ENCODE measurements at regions not wholly inside any gene's neighbourhood (a gene's known extent, or its start where the extent isn't known, plus 50 kb on each side); places are given as distances from the start of the nearest gene placed in this dataset.

DNA sequence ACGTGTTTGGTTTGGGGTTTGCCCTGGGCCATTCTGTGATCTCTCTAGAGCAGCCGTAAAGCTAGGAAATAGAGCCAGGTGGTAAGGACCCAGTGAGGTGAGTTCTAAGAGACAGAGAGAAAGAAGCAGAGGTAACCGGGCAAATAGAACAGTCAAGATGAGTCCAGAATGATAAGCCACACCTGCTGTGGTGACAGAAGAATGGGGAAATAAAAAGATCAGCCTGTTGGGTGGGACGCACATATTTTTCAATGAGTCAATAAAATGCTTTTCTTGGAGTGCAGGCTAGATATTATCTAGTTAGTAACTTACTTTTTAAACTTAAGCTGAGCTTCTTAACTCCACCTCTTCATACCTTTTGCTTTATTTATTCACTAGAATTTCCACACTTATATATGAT, 135.0 kb downstream of the NFKBIZ start:
- no peak for TF ChIP-seq YY1 (IDR thresholded peaks at IDR 0.05)
- TF ChIP-seq HNF4G (IDR thresholded peaks at IDR 0.05): no peak
- TF ChIP-seq RXRA (IDR thresholded peaks at IDR 0.05): no peak
- no peak for TF ChIP-seq EGR1 (IDR thresholded peaks at IDR 0.05; ENCODE audit: low read depth in 2 of 2)
- TF ChIP-seq FOXA2 (IDR thresholded peaks at IDR 0.05): no peak
- TF ChIP-seq, protein P1, sequence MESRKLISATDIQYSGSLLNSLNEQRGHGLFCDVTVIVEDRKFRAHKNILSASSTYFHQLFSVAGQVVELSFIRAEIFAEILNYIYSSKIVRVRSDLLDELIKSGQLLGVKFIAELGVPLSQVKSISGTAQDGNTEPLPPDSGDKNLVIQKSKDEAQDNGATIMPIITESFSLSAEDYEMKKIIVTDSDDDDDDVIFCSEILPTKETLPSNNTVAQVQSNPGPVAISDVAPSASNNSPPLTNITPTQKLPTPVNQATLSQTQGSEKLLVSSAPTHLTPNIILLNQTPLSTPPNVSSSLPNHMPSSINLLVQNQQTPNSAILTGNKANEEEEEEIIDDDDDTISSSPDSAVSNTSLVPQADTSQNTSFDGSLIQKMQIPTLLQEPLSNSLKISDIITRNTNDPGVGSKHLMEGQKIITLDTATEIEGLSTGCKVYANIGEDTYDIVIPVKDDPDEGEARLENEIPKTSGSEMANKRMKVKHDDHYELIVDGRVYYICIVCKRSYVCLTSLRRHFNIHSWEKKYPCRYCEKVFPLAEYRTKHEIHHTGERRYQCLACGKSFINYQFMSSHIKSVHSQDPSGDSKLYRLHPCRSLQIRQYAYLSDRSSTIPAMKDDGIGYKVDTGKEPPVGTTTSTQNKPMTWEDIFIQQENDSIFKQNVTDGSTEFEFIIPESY (IDR thresholded peaks at IDR 0.05): no peak
- TF ChIP-seq, protein P2, sequence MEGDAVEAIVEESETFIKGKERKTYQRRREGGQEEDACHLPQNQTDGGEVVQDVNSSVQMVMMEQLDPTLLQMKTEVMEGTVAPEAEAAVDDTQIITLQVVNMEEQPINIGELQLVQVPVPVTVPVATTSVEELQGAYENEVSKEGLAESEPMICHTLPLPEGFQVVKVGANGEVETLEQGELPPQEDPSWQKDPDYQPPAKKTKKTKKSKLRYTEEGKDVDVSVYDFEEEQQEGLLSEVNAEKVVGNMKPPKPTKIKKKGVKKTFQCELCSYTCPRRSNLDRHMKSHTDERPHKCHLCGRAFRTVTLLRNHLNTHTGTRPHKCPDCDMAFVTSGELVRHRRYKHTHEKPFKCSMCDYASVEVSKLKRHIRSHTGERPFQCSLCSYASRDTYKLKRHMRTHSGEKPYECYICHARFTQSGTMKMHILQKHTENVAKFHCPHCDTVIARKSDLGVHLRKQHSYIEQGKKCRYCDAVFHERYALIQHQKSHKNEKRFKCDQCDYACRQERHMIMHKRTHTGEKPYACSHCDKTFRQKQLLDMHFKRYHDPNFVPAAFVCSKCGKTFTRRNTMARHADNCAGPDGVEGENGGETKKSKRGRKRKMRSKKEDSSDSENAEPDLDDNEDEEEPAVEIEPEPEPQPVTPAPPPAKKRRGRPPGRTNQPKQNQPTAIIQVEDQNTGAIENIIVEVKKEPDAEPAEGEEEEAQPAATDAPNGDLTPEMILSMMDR (IDR thresholded peaks at IDR 0.05; ENCODE audit: low read depth, low read length, missing input control): no peak
- DNase-seq (ENCODE audit: low spot score): no peak
- H3K27ac ChIP-seq (ENCODE audit: low read depth in 1 of 2, low read length in 2 of 2): no peak overlapping the region
- no peak overlapping the region for H3K4me3 ChIP-seq (ENCODE audit: low read depth in 1 of 3, low read length in 3 of 3)
- no peaks in the 10 kb centered on the region for H3K9me3 ChIP-seq (ENCODE audit: control insufficient read depth in 4 of 4, low read length in 3 of 4)
- H3K36me3 ChIP-seq (ENCODE audit: control insufficient read depth in 4 of 4, insufficient read depth in 3 of 4, low read depth in 1 of 4, low read length in 3 of 4): no peaks in the 10 kb centered on the region
- no peaks in the 10 kb centered on the region for H3K27me3 ChIP-seq (ENCODE audit: control insufficient read depth in 4 of 4, insufficient read depth in 4 of 4, low read length in 3 of 4)
- no peak overlapping the region for H3K9ac ChIP-seq (ENCODE audit: low read depth in 1 of 2, low read length in 2 of 2)
- 83% methylated on average over 4 of the region's 4 CpGs for whole genome bisulfite sequencing
- H3K4me1 ChIP-seq (ENCODE audit: control insufficient read depth in 4 of 4, insufficient read depth in 4 of 4, low read length in 3 of 4): no peaks in the 10 kb centered on the region

DNA sequence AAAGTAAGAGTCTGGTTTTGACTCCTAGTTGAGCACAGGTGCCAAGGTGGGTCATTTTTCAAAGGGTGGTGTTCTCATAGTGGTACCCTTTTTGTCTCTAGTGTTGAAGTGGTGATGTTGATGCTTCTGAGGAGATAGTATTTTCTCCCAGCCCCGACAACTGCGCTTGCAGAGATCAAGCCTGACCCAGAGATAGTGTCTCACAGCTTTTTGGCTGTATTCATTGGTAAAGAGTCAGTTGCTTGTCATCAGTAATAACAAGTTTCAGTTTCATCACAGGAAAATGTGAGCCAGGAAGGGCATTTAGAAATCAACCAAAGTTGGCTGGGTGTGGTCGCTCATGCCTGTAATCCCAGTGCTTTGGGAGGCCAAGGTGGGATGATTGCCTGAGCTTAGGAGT, 139.3 kb downstream of the NFKBIZ start:
- H3K4me3 ChIP-seq (ENCODE audit: low read depth in 1 of 3, low read length in 3 of 3): no peak overlapping the region
- no peak overlapping the region for H3K27ac ChIP-seq (ENCODE audit: low read depth in 1 of 2, low read length in 2 of 2)

DNA sequence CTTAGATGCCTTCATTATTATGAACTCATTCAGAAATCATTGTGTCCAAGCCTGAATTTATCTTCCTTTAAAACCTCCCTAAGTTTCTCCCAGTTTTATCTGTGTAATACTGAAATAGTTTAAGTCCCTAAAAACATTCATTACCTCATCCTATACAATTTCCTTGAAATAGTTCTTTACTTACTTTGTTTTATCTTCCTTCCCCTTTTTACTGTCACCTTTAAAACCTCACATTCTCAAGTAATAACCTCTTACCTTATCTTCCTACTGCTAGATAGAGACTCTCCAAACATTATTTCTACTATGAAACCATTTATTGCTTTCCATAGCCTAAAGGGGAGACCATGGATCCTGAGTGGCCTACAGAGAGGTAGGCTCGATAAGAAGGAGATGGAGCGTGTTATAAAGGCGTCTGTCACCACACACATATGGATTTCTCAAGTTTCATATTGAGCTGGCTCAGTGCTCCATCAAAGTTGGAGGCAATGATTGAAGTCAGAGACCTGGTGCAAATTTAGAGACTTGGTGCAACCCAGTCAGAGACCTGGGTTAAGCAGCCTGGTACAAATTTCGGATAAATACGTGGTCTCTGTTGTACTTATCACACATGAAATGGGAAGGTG, 140.4 kb downstream of the NFKBIZ start:
- no peaks in the 10 kb centered on the region for H3K27me3 ChIP-seq (ENCODE audit: control insufficient read depth in 4 of 4, insufficient read depth in 4 of 4, low read length in 3 of 4)
- H3K4me3 ChIP-seq (ENCODE audit: low read depth in 1 of 3, low read length in 3 of 3): no peak overlapping the region
- H3K9ac ChIP-seq (ENCODE audit: low read depth in 1 of 2, low read length in 2 of 2): no peak overlapping the region
- DNase-seq (ENCODE audit: low spot score): no peak
- no peaks in the 10 kb centered on the region for H3K4me1 ChIP-seq (ENCODE audit: control insufficient read depth in 4 of 4, insufficient read depth in 4 of 4, low read length in 3 of 4)
- no peak for TF ChIP-seq TAF1 (conservative IDR thresholded peaks at IDR 0.05)
- TF ChIP-seq JUND (IDR thresholded peaks at IDR 0.05): no peak
- TF ChIP-seq, protein P2 (IDR thresholded peaks at IDR 0.05; ENCODE audit: low read depth, low read length, missing input control): no peak
- TF ChIP-seq GABPA (IDR thresholded peaks at IDR 0.05 in 1 of 2, conservative IDR thresholded peaks at IDR 0.05 in 1 of 2): no peak
- TF ChIP-seq, protein P3, sequence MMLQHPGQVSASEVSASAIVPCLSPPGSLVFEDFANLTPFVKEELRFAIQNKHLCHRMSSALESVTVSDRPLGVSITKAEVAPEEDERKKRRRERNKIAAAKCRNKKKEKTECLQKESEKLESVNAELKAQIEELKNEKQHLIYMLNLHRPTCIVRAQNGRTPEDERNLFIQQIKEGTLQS (IDR thresholded peaks at IDR 0.05): no peak
- TF ChIP-seq FOXA2 (IDR thresholded peaks at IDR 0.05): no peak
- no peak for TF ChIP-seq HNF4G (IDR thresholded peaks at IDR 0.05)
- TF ChIP-seq, protein P1 (IDR thresholded peaks at IDR 0.05): no peak
- no peak for TF ChIP-seq RAD21 (IDR thresholded peaks at IDR 0.05)
- no peak for TF ChIP-seq HNF4A (conservative IDR thresholded peaks at IDR 0.05)
- H3K9me3 ChIP-seq (ENCODE audit: control insufficient read depth in 4 of 4, low read length in 3 of 4): no peaks in the 10 kb centered on the region
- H3K27ac ChIP-seq (ENCODE audit: low read depth in 1 of 2, low read length in 2 of 2): no peak overlapping the region
- 82% methylated on average over 5 of the region's 5 CpGs for WGBS
- no peaks in the 10 kb centered on the region for H3K36me3 ChIP-seq (ENCODE audit: control insufficient read depth in 4 of 4, insufficient read depth in 3 of 4, low read depth in 1 of 4, low read length in 3 of 4)

More for the DNA sequence above, 139.3 kb downstream of the NFKBIZ start:
- DNase-seq (ENCODE audit: low spot score): no peak
- TF ChIP-seq, protein P3 (IDR thresholded peaks at IDR 0.05): no peak
- no peaks in the 10 kb centered on the region for H3K9me3 ChIP-seq (ENCODE audit: control insufficient read depth in 4 of 4, low read length in 3 of 4)
- 79% methylated on average over 3 of the region's 3 CpGs for WGBS
- no peaks in the 10 kb centered on the region for H3K27me3 ChIP-seq (ENCODE audit: control insufficient read depth in 4 of 4, insufficient read depth in 4 of 4, low read length in 3 of 4)
- no peaks in the 10 kb centered on the region for H3K4me1 ChIP-seq (ENCODE audit: control insufficient read depth in 4 of 4, insufficient read depth in 4 of 4, low read length in 3 of 4)
- H3K9ac ChIP-seq (ENCODE audit: low read depth in 1 of 2, low read length in 2 of 2): no peak overlapping the region
- no peaks in the 10 kb centered on the region for H3K36me3 ChIP-seq (ENCODE audit: control insufficient read depth in 4 of 4, insufficient read depth in 3 of 4, low read depth in 1 of 4, low read length in 3 of 4)
